WTC11 (cell line): ENCODE measurements at regions not wholly inside any gene's neighbourhood (a gene's known extent, or its start where the extent isn't known, plus 50 kb on each side); places are given as distances from the start of the nearest gene placed in this dataset.

ENCODE experiments used
- JUN ChIP-seq: sonication (generic); formaldehyde crosslinking; IDR thresholded peaks from 2 replicates; pipeline ENCODE4 v1.8.0; 2023; ENCODE audit warnings: mild to moderate bottlenecking, missing genetic modification reagents
- KAT7 ChIP-seq: sonication (generic); formaldehyde crosslinking; IDR thresholded peaks from 2 replicates; pipeline ENCODE4 v1.8.1; 2023; ENCODE audit warnings: missing genetic modification reagents, mild to moderate bottlenecking, borderline replicate concordance
- TF ChIP-seq, protein P1 (sequence below): fragments of 200-600 bp; IDR thresholded peaks from 2 replicates; pipeline ENCODE4 v1.8.0; 2022; ENCODE audit warnings: antibody characterized with exemption
- TF ChIP-seq, protein P2 (sequence below): sonication (generic); formaldehyde crosslinking; IDR thresholded peaks from 2 replicates; pipeline ENCODE4 v1.8.0; 2022; ENCODE audit warnings: mild to moderate bottlenecking, missing genetic modification reagents
- TF ChIP-seq, protein P3 (sequence below): sonication (generic); formaldehyde crosslinking; conservative IDR thresholded peaks from 2 replicates; pipeline ENCODE4 v1.8.1; 2022; ENCODE audit warnings: mild to moderate bottlenecking, missing genetic modification reagents

DNA sequence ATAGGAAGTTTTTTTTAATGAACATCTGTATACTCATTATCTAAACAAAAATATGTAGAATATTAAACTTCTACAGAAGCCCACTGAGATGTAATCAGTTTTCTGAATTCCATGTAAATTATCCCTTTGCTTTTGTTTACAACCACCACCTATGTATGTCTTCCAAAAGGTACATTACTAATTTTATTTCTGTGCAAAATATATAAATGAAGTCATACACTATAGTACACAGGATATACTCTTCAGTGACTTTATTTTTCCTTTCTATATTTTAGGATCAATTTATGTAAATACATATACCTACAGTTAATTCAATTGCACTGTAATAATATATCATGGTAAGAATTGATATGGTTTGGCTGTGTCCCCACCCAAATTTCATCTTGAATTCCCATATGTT is 1236.9 kb downstream of the DNAJB9 start:
- TF ChIP-seq, protein P1, sequence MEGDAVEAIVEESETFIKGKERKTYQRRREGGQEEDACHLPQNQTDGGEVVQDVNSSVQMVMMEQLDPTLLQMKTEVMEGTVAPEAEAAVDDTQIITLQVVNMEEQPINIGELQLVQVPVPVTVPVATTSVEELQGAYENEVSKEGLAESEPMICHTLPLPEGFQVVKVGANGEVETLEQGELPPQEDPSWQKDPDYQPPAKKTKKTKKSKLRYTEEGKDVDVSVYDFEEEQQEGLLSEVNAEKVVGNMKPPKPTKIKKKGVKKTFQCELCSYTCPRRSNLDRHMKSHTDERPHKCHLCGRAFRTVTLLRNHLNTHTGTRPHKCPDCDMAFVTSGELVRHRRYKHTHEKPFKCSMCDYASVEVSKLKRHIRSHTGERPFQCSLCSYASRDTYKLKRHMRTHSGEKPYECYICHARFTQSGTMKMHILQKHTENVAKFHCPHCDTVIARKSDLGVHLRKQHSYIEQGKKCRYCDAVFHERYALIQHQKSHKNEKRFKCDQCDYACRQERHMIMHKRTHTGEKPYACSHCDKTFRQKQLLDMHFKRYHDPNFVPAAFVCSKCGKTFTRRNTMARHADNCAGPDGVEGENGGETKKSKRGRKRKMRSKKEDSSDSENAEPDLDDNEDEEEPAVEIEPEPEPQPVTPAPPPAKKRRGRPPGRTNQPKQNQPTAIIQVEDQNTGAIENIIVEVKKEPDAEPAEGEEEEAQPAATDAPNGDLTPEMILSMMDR = no peak
- no peak for TF ChIP-seq KAT7 (CRISPR knock-in tag)
- TF ChIP-seq, protein P2, sequence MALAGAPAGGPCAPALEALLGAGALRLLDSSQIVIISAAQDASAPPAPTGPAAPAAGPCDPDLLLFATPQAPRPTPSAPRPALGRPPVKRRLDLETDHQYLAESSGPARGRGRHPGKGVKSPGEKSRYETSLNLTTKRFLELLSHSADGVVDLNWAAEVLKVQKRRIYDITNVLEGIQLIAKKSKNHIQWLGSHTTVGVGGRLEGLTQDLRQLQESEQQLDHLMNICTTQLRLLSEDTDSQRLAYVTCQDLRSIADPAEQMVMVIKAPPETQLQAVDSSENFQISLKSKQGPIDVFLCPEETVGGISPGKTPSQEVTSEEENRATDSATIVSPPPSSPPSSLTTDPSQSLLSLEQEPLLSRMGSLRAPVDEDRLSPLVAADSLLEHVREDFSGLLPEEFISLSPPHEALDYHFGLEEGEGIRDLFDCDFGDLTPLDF (CRISPR knock-in tag) = no peak
- TF ChIP-seq, protein P3, sequence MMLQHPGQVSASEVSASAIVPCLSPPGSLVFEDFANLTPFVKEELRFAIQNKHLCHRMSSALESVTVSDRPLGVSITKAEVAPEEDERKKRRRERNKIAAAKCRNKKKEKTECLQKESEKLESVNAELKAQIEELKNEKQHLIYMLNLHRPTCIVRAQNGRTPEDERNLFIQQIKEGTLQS = no peak
- no peak for TF ChIP-seq JUN (CRISPR knock-in tag)
